Endothelial cell of umbilical vein (primary cell): ENCODE measurements at regions not wholly inside any gene's neighbourhood (a gene's known extent, or its start where the extent isn't known, plus 50 kb on each side); places are given as distances from the start of the nearest gene placed in this dataset.

Experiments
- EZH2 ChIP-seq: IDR thresholded peaks from 2 replicates; pipeline ENCODE4 v1.6.1; 2012; ENCODE audit warnings: borderline replicate concordance, low read depth, mild to moderate bottlenecking, moderate library complexity, low read length, inconsistent platforms; ENCODE audit not compliant: severe bottlenecking
- FOS ChIP-seq: IDR thresholded peaks from 2 replicates; pipeline ENCODE4 v1.6.1; 2011; ENCODE audit warnings: mild to moderate bottlenecking, low read length, moderate library complexity, borderline replicate concordance; ENCODE audit not compliant: insufficient read depth
- GATA2 ChIP-seq: IDR thresholded peaks from 2 replicates; pipeline ENCODE4 v1.7.0; 2011; ENCODE audit warnings: low read depth, mild to moderate bottlenecking, moderate library complexity, mixed read lengths, low read length; ENCODE audit not compliant: insufficient read length, insufficient read depth
- JUN ChIP-seq: IDR thresholded peaks from 2 replicates; pipeline ENCODE4 v1.6.1; 2011; ENCODE audit warnings: borderline replicate concordance, low read depth; ENCODE audit not compliant: insufficient read length, insufficient read depth
- MAX ChIP-seq: IDR thresholded peaks from 2 replicates; pipeline ENCODE4 v1.6.1; 2011; ENCODE audit not compliant: insufficient read depth, insufficient read length
- MYC ChIP-seq: IDR thresholded peaks from one replicate; pipeline ENCODE4 v1.6.1; 2011; ENCODE audit warnings: mild to moderate bottlenecking, low read depth, low read length
- POLR2A ChIP-seq: IDR thresholded peaks from 2 replicates; pipeline ENCODE4 v1.6.1; 2012; ENCODE audit warnings: low read depth, mild to moderate bottlenecking, control low read depth, low read length
- POLR2AphosphoS5 ChIP-seq: IDR thresholded peaks from 2 replicates; pipeline ENCODE4 v1.6.1; 2012; ENCODE audit warnings: low read depth, mild to moderate bottlenecking, control low read depth, low read length, moderate library complexity; ENCODE audit not compliant: insufficient read depth
- TF ChIP-seq, protein P1 (sequence below), 2 donors: IDR thresholded peaks; 1 replicate in 1 of 2; 2 replicates in 1 of 2; pipeline ENCODE4 v1.5.1; 2011; ENCODE audit warnings: low read length in 2 of 2, mild to moderate bottlenecking in 2 of 2, moderate library complexity in 2 of 2, control low read depth in 1 of 2, inconsistent platforms in 1 of 2, low read depth in 1 of 2; ENCODE audit not compliant: insufficient read depth in 1 of 2; ENCODE audit errors: extremely low read depth in 1 of 2

DNA sequence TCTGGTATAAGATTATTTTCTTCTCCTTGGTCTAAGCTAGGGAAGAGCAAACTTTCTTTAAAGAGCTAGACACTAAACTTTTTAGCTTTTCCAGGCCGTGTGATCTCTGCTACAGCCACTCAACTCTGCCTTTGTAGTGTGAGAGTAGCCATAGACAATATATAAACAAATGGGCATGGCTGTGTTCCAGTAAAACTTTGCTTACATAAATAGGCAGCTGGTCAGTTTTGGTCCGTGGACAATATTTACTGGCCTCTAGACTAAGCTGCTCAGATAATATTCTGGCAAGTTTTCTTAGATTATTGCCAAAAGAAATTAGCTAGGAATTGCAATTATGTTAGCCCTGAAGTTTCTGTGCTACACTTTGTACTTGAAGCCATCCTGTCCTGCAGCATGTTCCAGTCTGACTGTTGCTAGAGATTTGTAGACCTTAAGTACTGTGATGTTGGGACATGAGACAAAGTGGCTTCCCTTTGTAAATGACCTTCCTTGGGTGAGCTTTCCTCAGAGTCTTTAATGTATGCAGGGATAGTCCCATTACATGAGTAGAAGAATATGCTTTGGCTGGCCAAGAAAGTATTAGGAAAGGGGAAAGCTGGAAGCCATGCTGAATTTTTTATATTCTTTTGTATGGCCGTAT, 126.9 kb downstream of the SOX11 start:
- TF ChIP-seq, protein P1, sequence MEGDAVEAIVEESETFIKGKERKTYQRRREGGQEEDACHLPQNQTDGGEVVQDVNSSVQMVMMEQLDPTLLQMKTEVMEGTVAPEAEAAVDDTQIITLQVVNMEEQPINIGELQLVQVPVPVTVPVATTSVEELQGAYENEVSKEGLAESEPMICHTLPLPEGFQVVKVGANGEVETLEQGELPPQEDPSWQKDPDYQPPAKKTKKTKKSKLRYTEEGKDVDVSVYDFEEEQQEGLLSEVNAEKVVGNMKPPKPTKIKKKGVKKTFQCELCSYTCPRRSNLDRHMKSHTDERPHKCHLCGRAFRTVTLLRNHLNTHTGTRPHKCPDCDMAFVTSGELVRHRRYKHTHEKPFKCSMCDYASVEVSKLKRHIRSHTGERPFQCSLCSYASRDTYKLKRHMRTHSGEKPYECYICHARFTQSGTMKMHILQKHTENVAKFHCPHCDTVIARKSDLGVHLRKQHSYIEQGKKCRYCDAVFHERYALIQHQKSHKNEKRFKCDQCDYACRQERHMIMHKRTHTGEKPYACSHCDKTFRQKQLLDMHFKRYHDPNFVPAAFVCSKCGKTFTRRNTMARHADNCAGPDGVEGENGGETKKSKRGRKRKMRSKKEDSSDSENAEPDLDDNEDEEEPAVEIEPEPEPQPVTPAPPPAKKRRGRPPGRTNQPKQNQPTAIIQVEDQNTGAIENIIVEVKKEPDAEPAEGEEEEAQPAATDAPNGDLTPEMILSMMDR (IDR thresholded peaks at IDR 0.05; ENCODE audit: extremely low read depth in 1 of 2, insufficient read depth in 1 of 2, low read depth in 1 of 2, low read length in 2 of 2), result no peak
- TF ChIP-seq JUN (no peak), EZH2 (no peak), MYC (no peak), POLR2A (no peak), POLR2AphosphoS5 (no peak), MAX (no peak), GATA2 (no peak), FOS (no peak)
